Lower lobe of right lung (tissue), 2 donors: ENCODE measurements at regions not wholly inside any gene's neighbourhood (a gene's known extent, or its start where the extent isn't known, plus 50 kb on each side); places are given as distances from the start of the nearest gene placed in this dataset.

Source experiments
- ATAC-seq, 2 donors: fragments of 200-7000 bp; cut with Tn5 transposase; one replicate each; pipeline ENCODE4 v1.9.1; 2020 to 2022; ENCODE audit warnings: mild to moderate bottlenecking in 2 of 2, moderate library complexity in 2 of 2
- DNase-seq: peaks from one replicate; pipeline ENCODE4 v3.0.0-alpha.2; 2020
- H3K27ac ChIP-seq: fragments of 200-600 bp; one replicate; pipeline ENCODE4 v1.8.0; 2022
- H3K27me3 ChIP-seq: fragments of 200-600 bp; one replicate; pipeline ENCODE4 v1.8.0; 2022; ENCODE audit warnings: low read depth
- H3K36me3 ChIP-seq: fragments of 200-600 bp; one replicate; pipeline ENCODE4 v1.8.0; 2022; ENCODE audit warnings: mild to moderate bottlenecking
- H3K4me1 ChIP-seq: fragments of 200-600 bp; one replicate; pipeline ENCODE4 v1.8.0; 2022
- H3K4me3 ChIP-seq: fragments of 200-600 bp; one replicate; pipeline ENCODE4 v1.8.0; 2022; ENCODE audit warnings: mild to moderate bottlenecking
- H3K9me3 ChIP-seq: fragments of 200-600 bp; one replicate; pipeline ENCODE4 v1.8.0; 2022
- CTCF ChIP-seq: fragments of 200-600 bp; IDR thresholded peaks from one replicate; pipeline ENCODE4 v1.8.0; 2022; ENCODE audit warnings: antibody characterized with exemption, mild to moderate bottlenecking
- intact Hi-C: fragments of 100-400 bp; cut with DNase I; formaldehyde crosslinking; loops from one replicate; pipeline ENCODE4 v1.11.0; 2022
- donor health status: DM: no; HTN: yes; CAD: no; lungs with severe emphysema.

- H3K9me3 ChIP-seq: no peaks in the 10 kb centered on the region
- ATAC-seq (peak in 1 of 2 donors; percentile 14), DNase-seq (no peak)
- peaks cover 16% of the 10 kb centered on the region for H3K27me3 ChIP-seq
- no peaks in the 10 kb centered on the region for H3K36me3 ChIP-seq
- TF ChIP-seq CTCF: no peak
- intact Hi-C loops: no loop called here
- H3K4me3 ChIP-seq: no peak overlapping the region
- H3K27ac ChIP-seq: no peak overlapping the region
- H3K4me1 ChIP-seq: no peaks in the 10 kb centered on the region
Observed at GRCh38 chr17:79680318-79680695, 50.4 kb upstream of the ENPP7 start.

GRCh38 chr17:79679631-79680317, 51.0 kb upstream of the ENPP7 start:
- Histone ChIP-seq H3K27me3 (peaks cover 10% of the 10 kb centered on the region), H3K4me3 (no peak overlapping the region), H3K9me3 (no peaks in the 10 kb centered on the region), H3K4me1 (no peaks in the 10 kb centered on the region), H3K27ac (no peak overlapping the region), H3K36me3 (no peaks in the 10 kb centered on the region)
- TF ChIP-seq CTCF: no peak
- DNase-seq: no peak
- no peak for ATAC-seq
- intact Hi-C loops: no loop called here

GRCh38 chr17:79678736-79679255, 51.9 kb upstream of the ENPP7 start:
- no peak overlapping the region for H3K27ac ChIP-seq
- H3K4me1 ChIP-seq: no peaks in the 10 kb centered on the region
- peaks cover 3% of the 10 kb centered on the region for H3K27me3 ChIP-seq
- intact Hi-C loops: no loop called here
- ATAC-seq (no peak), DNase-seq (no peak)
- no peaks in the 10 kb centered on the region for H3K36me3 ChIP-seq
- no peak overlapping the region for H3K4me3 ChIP-seq
- H3K9me3 ChIP-seq: peaks cover 3% of the 10 kb centered on the region
- no peak for TF ChIP-seq CTCF

GRCh38 chr17:79678091-79678735, 52.5 kb upstream of the ENPP7 start:
- no peaks in the 10 kb centered on the region for H3K4me1 ChIP-seq
- H3K4me3 ChIP-seq: no peak overlapping the region
- intact Hi-C loops: no loop called here
- H3K36me3 ChIP-seq: no peaks in the 10 kb centered on the region
- peaks cover 3% of the 10 kb centered on the region for H3K27me3 ChIP-seq
- TF ChIP-seq CTCF: no peak
- H3K27ac ChIP-seq: no peak overlapping the region
- DNase-seq: no peak
- no peak for ATAC-seq
- H3K9me3 ChIP-seq: peaks cover 9% of the 10 kb centered on the region

- Histone ChIP-seq H3K4me1 (no peaks in the 10 kb centered on the region), H3K27ac (no peak overlapping the region), H3K4me3 (no peak overlapping the region), H3K9me3 (peaks cover 14% of the 10 kb centered on the region), H3K36me3 (no peaks in the 10 kb centered on the region), H3K27me3 (peaks cover 3% of the 10 kb centered on the region)
- intact Hi-C loops: no loop called here
- ATAC-seq: no peak
- DNase-seq: no peak
- TF ChIP-seq CTCF: no peak
Observed at GRCh38 chr17:79677646-79678045, 53.1 kb upstream of the ENPP7 start.
